Hematopoietic multipotent progenitor cell treated with erythropoietin and hydrocortisone succinate and interleukin-3 and kit ligand, for 15 days (in vitro differentiated cells): ENCODE measurements at regions not wholly inside any gene's neighbourhood (a gene's known extent, or its start where the extent isn't known, plus 50 kb on each side); places are given as distances from the start of the nearest gene placed in this dataset.
"Not testable (repeated sequence)": the region's sequence is repeated elsewhere in the genome, so short reads cannot be mapped to it uniquely, and the experiment has no call there.

Source experiments
- DNase-seq: peaks from one replicate; pipeline ENCODE4 v3.0.0-alpha.2; 2015; ENCODE audit warnings: low spot score

DNA sequence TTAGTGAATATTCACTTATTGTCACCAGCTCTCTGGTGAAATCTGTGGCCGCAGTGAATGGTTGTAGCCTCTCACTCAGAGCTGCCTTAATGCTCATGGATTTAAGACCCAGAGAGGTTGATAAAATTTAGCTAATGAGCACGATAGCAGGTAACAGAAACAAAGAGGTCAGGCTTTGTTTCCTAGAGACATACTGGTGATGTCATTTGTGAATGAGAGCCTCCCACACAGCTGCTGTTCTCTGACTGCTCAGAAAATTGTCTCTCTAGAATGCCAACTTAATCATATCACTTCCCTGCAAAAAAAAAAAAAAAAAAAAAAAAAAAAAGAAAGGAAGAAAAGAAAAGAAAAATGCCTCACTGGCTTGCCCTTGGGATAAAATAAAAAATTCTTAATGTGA is 411.7 kb upstream of the MYT1L start:
- DNase-seq, result no peak

DNA sequence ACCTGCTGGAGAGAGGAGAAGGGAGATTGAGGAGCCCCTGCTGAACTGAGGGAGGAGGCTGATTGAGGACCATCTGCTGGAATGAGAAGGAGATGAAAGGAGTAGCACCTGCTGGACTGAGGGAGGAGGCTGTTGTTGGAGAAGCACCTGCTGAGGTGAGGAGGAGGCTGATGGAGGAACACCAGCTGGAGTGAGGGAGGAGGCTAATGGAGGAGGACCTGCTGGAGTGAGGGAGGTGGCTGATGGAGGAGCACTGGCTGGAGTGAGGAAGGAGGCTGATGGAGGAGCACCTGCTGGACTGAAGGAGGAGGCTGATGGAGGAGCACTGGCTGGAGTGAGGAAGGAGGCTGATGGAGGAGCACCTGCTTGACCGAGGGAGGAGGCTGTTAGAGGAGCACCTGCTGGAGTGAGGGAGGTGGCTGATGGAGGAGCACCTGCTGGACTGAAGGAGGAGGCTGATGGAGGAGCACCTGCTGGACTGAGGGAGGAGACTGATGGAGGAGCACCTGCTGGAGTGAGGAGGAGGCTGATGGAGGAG is 409.2 kb upstream of the MYT1L start:
- DNase-seq, result no peak

DNA sequence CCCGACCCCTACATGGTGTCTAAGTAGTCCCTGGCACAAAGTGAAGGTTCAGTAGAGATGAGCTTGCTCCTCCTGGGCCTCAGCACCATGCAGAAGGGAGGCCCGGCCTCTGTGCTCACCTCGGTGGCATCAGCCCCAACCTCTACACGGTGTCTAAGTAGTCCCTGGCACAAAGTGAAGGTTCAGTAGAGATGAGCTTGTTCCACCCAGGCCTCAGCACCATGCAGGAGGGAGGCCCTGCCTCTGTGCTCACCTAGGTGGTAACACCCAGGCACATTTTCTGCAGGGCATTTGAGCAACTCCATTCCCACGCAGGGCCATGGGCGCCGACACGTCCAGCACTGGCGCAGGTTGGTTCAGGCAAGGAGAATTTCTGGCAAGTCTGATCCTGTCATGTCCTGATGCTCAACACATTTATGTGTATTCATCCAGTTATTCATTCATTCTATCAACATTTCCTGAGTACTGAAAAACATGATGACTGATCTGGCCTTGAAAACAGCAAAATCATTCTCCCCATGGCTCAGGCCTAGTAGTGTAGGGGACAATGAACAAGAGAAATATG is 408.2 kb upstream of the MYT1L start:
- no peak for DNase-seq

DNA sequence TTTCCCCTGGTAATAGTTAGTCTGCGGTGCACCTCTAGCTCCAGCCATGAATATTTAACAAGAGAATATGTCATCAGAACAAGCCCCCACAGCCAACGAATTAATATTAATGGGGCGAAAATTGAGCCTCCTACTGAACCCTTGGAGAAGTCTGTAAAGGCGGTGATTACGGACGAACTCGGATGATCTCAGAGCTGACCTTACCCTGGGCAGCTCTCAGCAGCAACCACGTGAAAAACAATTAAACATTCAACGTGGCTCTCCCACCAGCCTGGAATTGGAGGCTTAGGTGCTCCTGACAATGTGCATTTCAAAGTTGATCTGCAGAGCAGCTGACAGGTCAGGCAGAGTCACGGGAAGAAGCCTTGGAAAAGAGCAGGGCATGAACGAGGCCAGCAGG is 407.6 kb upstream of the MYT1L start:
- DNase-seq, result no peak

DNA sequence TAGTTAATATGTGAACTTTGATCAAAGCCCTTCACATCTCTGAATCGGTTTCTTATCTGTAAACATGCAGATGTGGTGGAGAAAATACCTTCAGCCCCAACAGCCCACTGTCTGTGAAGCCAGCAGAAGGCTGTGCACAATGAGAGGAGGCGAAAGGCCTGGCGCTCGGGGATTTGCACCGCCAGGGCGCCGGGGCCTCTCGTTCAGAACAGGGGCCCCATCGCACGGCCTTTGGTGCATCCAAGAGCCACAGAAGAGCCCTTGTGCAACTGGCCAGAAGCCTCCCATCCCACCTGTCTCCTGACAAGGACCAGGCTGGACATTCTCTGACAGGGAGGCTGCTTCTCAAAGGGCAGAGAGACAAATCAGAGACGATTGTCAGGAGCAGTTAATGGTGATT is 407.2 kb upstream of the MYT1L start:
- DNase-seq, result no peak

DNA sequence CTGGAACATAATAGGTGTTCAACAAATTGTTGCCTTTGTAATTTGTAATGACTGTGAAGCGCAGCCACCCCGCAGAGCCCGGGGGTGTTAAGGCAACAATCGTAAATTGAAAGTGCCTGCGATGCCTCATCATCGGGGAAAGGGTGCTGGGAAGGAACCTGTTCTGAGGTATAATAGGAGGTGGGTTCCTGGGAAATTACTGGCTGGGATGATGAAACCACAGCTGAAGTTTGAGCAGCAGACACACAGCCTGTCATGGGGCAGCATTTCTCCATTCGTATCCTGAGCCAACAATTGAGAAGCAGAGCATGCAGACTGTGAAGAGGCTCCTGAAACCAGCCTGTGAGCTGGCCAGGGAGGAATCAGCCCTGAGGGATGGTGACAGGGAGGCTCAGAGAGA is 404.0 kb upstream of the MYT1L start:
- no peak for DNase-seq

DNA sequence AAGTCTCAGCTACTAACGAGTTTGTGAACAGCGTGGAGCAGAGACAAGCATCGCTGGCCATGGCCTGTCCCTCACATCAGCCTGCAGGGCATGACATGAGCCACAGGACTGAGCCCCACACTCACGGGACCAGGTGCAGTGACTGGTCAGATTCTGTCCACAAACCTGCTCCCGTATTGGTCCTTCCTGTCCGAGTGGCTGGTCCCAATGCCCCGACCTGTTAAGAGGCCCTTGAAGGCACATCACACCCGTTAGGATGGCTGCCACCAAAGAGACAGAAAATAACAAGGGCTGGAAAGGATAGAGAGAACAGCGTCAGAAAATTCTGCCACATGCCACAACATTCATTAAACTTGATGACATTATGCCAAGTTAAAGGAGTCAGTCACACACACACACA is 403.2 kb upstream of the MYT1L start:
- no peak for DNase-seq

DNA sequence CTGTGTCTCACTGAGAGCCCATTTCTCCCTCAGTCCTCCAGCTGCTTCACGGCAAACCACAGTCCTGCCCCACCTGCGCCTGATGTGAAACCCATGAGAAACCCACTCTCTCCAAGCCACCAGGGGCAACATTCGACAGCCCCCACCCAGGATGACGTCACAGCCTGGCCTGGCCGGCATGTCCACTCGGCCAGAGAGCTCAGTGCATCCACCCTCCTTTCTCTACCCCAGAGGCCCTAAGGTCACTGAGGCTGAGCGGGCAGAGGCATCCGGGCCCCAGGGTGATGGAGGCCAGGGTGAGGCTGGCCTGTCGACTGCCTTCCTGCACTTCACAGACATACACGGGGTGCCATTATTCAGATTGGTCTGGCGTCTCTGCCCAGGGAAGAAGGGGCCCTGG is 402.7 kb upstream of the MYT1L start:
- DNase-seq, result no peak

DNA sequence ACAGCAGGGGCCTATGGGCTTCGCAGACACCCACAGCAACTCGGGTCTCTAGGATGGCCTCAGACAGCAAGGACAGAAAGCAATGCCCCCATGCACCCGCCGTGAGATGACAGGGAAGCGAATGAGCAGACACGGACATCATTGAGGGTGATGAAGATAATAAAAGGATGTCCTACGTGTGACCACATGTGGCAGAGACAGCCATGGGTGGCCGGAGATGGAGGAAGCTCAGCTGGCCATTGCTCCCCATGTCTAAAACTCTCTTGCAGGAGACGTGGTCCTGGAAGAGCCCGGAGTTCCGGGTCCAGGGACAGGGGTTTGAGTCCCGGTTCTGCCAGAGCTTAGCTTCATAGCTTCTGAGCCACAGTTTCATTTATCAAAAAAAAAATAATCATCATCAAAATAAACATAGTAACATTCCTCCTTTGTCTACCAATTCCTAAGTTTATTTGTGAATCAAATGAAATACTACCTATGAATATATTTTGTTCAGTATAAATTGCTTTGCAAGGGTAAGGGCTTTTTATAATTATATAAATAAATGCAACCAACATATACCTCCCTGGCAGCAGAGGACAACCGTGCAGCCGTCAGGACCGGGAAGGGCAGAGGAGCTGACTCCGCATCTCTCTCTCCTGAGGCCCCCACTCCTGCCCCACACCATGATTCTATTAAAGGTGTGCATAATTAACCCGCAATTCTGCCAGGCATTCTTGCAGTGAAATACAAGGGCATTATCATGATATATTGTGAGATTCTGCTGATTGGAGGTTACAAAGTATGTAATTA is 401.4 kb upstream of the MYT1L start:
- DNase-seq, result no peak

DNA sequence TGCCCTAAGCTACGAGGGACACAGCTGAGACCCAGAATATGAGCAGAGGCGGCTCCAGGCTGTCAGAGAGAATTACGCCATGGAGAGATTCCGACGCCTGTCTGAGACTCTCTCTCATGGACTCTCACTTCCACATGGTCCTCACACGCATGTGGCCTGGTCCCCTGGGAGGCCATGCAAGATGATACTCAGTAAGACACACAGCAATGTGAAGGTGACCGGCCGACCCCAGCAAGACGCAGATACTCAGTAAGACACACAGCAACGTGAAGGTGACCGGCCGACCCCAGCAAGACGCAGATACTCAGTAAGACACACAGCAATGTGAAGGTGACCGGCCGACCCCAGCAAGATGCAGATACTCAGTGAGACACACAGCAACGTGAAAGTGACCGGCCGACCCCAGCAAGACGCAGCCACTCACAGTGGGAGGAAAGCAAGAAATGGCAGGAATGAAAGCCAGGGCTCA is 400.8 kb upstream of the MYT1L start:
- no peak for DNase-seq

DNA sequence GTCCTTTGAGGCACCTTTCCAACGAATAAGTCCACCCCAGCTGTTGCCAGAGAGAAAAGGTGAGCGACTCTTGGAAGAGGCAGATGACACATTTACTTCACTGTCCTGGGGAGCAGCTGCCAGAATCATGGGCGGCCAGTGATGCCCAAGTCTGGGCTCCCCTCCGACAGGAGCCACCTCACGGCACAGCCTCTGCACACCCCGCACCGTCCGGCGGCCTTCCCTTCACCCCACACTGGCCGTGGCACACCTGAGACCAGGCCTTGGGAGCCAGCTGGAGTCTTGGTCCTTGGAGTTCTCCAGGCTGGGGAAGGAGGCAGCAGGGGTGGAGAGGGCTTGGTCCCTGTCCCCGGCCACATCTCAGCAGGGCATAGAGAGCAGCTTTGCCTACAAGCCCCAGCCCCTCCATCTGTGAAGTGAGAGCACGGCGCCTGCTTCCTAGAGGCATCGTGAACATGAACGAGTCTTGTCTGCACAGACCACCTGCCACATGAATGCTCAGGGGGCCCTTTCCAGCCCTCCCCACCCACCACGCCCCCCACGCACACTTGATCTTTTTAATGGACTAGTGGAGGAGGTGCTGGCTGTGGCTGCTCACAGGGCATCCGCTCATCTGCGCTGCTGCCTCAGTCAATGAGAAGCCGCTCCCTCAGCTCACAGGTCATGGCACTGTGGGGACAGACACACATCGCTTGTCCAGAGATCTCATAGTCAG is 400.2 kb upstream of the MYT1L start:
- DNase-seq, result no peak

DNA sequence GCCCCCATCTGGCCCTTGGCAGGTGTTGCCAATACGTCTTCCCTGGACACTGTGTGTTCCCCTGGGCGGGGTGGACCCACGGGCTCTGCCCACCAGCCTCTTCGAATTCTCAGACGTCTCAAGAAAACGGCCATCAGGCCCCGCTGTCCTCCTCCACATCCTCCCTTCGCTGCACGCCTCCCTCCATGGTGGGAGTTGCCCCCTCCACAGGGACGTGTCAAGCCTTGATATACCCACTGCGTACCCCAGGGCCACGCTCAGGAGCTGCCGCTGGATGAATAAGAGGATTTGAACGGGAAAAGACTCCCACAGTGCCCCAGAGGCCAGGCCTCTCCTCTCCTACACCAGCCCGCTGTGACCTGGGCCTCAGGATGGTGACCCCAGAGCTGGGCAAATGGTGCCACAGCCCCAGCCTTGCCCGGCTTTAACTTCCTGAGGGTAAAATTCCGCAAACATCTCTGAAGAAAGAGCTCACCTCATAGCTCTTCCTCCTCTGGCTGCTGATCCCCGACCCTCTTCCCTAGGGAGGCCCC is 399.3 kb upstream of the MYT1L start:
- DNase-seq, result no peak

DNA sequence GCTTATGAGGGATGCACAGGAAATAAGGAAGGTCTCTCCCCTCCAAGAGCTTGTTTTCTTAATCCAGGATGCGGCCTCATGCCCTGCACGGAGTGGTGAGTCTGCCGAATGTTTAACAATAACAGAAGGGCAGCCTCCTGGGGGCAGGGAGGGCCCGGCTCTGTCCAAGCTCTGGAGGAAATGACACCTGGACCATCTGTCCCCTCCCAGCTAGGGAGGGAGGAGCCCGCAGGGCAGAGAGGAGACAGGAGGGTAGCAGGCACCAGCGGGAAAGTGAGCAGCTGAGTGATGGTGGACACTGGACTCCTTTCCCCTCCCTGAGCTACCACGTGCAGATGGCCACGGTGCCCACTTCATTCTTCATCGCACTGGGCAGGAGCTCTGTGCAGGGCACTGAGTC is 398.2 kb upstream of the MYT1L start:
- DNase-seq, result no peak

DNA sequence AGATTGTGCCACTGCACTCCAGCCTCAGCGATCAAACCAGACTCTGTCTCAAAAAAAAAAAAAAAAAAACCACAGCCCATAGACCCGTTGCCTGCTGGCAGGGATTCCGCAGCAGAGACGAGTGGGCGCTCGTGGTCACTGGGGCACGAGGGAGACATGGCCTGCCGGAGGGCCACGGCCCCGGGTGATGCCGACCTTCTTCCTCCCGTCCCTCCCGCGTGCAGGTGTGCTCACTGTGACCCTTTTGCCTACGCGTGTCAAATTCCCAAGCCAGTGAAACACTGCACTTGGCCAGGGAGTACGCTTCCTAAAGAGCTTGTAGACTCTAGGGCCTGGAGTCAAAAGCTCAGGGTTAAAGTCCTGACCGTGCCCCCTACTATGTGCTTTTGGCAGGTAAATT is 397.6 kb upstream of the MYT1L start:
- DNase-seq, result no peak

DNA sequence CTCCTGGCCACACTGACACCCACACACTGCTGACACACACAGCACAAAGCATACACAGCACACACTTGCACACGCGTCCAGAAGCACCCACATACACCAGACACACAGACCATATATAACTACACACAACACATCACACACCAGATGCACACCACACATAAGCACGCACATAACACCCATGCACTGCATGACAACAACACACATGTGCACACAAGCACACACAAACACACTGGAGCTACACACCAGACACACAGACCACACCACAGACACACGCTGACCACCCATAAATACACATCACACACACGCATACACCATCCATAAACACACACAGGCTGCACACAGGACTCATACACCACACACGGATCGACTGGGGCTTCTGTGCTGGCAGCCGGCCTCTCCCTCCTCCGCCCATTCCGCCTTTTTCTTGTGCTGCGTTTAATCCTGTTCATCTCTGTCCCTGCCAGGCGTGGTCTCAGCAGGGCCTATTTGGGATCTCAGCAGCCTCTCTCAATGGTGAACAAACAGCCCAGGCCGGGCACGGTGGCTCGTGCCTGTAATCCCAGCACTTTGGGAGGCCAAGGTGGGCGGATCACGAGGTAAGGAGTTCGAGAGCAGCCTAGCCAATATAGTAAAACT is 396.9 kb upstream of the MYT1L start:
- no peak for DNase-seq

DNA sequence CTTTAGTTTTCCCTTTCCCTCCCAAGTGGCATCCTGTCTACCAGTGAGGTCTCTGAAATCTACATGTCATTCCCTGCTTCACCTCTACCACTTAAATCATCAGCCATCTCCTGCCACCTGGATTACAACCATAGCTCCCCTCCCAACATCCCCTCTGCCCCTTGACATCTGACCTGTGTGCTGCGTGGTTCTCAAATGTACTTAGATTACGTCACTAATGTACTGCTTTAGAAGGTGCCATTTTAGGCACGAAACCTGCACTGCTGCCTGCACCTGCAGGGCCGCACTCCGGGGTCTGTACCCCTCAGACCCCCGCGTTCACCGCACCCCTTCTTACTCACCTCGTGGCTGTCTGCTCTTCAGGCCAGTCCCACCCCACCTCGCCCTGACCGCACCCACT is 395.1 kb upstream of the MYT1L start:
- DNase-seq, result no peak

DNA sequence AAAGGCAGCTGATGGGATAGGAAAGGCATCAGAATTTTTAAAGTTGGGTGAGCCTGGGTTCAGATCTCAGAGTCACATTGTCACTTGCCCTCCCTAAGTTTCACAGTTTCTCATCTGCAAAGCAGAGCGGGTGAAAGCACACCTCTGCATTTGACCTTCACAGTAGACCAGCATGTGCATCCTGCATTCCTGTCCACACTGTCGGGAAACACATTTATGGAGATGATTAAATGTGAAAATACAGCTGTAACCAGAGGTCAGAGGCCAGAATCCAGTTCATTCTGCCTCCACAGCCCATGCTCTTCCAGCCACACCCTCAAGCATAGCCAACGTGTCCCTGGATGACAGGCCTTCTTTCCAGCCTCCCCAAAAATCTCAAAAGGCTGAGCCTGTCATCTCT is 392.0 kb upstream of the MYT1L start:
- no peak for DNase-seq

DNA sequence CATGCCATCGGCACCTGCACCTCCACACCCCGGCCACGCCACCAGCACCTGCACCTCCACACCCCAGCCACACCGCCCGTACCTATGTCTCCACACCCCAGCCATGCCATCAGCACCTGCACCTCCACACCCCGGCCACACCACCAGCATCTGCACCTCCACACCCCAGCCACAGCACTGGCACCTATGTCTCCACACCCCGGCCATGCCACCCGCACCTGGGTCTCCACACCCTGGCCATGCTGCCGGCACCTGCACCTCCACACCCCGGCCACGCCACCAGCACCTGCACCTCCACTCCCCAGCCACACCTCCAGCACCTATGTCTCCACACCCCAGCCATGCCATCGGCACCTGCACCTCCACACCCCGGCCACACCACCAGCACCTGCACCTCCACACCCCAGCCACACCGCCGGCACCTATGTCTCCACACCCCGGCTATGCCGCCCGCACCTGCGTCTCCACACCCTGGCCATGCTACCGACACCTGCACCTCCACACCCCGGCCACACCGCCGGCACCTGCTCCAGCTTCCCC is 390.3 kb upstream of the MYT1L start:
- DNase-seq, result no peak

DNA sequence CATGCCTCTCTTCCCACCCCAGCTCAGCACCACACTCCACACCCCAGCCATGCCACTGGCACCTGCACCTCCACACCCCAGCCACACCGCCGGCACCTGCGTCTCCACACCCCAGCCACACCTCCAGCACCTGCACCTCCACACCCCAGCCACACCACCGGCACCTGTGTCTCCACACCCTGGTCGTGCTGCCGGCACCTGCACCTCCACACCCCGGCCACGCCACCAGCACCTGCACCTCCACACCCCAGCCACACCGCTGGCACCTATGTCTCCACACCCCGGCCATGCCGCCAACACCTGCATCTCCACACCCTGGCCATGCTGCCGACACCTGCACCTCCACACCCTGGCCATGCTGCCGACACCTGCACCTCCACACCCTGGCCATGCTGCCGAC is 389.7 kb upstream of the MYT1L start:
- DNase-seq, result not testable (repeated sequence)

DNA sequence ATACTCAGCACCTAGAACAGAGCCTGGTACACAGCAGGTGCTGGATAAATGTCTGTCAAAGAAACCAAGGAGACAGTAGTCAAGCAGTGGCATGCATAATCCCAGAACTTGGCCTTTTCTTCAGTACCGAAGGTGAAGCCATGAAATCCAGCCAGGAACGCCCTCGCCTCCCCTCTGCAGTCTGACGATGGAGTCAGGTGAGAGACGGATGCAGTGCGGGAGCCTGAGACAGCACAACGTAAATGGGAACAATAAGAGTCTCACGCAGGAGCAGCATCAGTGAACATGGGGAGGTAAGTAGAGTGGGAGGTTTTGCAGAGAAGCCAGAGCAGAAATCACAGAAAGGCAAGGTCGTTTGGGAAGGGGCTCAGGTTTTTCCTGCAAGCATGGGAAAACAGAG is 389.3 kb upstream of the MYT1L start:
- no peak for DNase-seq

DNA sequence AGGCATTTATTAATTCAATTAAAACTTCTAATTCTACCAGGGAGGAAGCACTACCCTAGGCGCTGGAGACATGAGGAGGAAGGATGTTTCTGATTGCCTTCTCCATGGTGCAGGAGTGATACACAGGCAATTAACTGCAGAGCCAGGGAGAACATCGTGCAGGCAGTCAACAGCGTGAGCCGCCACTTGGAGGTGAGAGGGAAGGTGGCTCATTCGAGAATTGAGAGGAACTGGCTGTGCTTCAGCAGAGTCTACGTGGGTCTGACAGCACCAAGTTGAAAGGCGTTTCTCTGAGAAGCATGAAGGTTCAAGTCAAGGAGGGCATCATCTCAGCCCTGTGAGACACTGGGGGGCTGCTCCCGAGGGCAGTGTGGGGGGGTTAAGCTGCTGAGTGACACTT is 388.7 kb upstream of the MYT1L start:
- DNase-seq, result no peak

DNA sequence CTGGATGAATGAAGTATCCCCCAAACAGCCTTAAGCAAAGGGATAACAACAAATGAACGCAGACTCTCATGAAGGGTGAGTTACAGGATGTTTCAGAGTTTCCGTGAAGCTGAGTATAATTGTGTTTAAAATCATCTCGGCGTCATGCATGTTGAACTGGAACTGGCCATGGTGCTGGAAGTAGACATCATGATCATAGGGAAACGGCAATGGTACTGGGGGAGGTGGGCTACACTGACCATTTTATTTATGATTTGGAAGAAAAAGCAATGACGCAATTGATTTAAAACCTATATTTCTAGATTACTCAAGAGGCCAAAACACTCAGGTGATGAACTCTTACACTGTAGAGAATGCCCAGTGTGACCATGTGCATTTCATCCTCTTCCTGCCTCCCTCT is 387.9 kb upstream of the MYT1L start:
- no peak for DNase-seq
